HEK293T (cell line): ENCODE measurements at regions not wholly inside any gene's neighbourhood (a gene's known extent, or its start where the extent isn't known, plus 50 kb on each side); places are given as distances from the start of the nearest gene placed in this dataset.

ENCODE experiments used
- FOXM1 ChIP-seq: fragments of 450-650 bp; IDR thresholded peaks from 2 replicates; pipeline ENCODE4 v1.6.1; 2017; ENCODE audit warnings: mild to moderate bottlenecking, borderline replicate concordance
- HDGF ChIP-seq: fragments of 450-650 bp; IDR thresholded peaks from 2 replicates; pipeline ENCODE4 v1.6.1; 2017; ENCODE audit warnings: antibody characterized with exemption, borderline replicate concordance
- SUZ12 ChIP-seq: fragments of 450-650 bp; IDR thresholded peaks from 2 replicates; pipeline ENCODE4 v1.6.1; 2016; ENCODE audit warnings: mild to moderate bottlenecking
- TF ChIP-seq, protein P1 (sequence below): fragments of 450-650 bp; IDR thresholded peaks from 2 replicates; pipeline ENCODE4 v1.6.1; 2016

DNA sequence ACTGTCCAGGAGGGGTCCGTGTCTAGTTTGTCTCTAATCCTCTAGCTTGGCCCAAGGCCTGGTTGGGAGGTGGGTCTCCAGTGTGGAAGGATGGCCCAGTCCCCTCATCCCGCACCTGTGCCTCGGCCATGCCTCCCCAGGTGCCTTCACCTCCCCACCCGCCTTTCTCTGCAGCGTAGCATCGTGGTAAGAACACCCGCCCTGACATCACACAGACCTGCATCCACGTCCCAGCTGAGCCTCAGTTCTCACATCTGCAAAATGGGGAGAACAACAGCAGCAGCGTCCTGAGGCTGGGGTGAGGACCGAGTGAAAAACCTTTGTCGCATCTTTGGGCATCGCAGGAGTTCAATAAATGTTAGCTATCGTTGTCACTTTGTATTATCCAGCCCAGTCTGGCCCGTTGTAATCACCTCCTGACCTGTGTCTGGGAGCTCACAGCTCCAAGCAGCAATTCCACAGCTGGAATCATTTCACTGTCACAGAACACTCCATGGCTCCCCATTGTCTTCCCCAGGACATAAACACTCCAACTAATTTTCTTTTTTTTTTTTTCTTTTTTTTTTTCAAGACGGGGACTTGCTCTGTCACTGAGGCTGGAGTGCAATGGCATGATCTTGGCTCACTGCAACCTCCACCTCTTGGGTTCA, 181.2 kb upstream of the IER5L start:
- no peak for TF ChIP-seq HDGF
- TF ChIP-seq FOXM1 = no peak
- TF ChIP-seq, protein P1, sequence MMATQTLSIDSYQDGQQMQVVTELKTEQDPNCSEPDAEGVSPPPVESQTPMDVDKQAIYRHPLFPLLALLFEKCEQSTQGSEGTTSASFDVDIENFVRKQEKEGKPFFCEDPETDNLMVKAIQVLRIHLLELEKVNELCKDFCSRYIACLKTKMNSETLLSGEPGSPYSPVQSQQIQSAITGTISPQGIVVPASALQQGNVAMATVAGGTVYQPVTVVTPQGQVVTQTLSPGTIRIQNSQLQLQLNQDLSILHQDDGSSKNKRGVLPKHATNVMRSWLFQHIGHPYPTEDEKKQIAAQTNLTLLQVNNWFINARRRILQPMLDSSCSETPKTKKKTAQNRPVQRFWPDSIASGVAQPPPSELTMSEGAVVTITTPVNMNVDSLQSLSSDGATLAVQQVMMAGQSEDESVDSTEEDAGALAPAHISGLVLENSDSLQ = no peak
- TF ChIP-seq SUZ12 = no peak
